ENCODE measurements at regions not wholly inside any gene's neighbourhood (a gene's known extent, or its start where the extent isn't known, plus 50 kb on each side); places are given as distances from the start of the nearest gene placed in this dataset.
"Not testable (repeated sequence)": the region's sequence is repeated elsewhere in the genome, so short reads cannot be mapped to it uniquely, and the experiment has no call there.

DNA sequence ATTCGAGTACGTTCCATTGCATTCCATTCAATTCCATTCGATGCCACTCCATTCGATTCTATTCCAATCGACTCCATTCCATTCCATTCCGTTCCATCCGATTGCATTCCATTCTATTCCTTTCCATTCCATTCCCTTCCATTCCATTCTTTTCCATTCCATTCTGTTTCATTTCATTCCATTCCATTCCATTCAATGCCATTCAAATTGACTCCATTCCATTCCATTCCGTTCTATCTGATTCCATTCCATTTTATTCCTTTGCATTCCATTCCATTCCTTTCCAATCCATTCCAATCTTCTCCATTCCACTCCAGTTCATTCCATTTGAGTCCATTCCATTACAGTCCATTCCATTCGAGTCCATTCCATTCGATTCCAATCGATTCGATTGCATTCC lies 2580.0 kb upstream of the TPTE start:
- TF ChIP-seq SRF (IDR thresholded peaks at IDR 0.05; ENCODE audit: low read depth, low read length); EZH2 (IDR thresholded peaks at IDR 0.05; ENCODE audit: low read depth, low read length, severe bottlenecking); TCF12 (IDR thresholded peaks at IDR 0.05; ENCODE audit: low read depth, low read length); TEAD4 (IDR thresholded peaks at IDR 0.05; ENCODE audit: low read depth, low read length); NANOG (IDR thresholded peaks at IDR 0.05; ENCODE audit: insufficient read depth, low read depth, low read length, poor library complexity, severe bottlenecking); POLR2A (IDR thresholded peaks at IDR 0.05; ENCODE audit: control extremely low read depth in 1 of 2, low read depth in 2 of 2, low read length in 2 of 2); EP300 (IDR thresholded peaks at IDR 0.05; ENCODE audit: borderline replicate concordance in 1 of 2, low read depth in 2 of 2, low read length in 2 of 2); RAD21 (IDR thresholded peaks at IDR 0.05 in 1 of 2, conservative IDR thresholded peaks at IDR 0.05 in 1 of 2; ENCODE audit: low read depth in 2 of 2, low read length in 2 of 2); SP2 (IDR thresholded peaks at IDR 0.05; ENCODE audit: low read length); EGR1 (IDR thresholded peaks at IDR 0.05; ENCODE audit: borderline replicate concordance, low read depth, low read length); KDM1A (IDR thresholded peaks at IDR 0.05; ENCODE audit: borderline replicate concordance, low read length): not testable (repeated sequence)
- TF ChIP-seq, protein P1, sequence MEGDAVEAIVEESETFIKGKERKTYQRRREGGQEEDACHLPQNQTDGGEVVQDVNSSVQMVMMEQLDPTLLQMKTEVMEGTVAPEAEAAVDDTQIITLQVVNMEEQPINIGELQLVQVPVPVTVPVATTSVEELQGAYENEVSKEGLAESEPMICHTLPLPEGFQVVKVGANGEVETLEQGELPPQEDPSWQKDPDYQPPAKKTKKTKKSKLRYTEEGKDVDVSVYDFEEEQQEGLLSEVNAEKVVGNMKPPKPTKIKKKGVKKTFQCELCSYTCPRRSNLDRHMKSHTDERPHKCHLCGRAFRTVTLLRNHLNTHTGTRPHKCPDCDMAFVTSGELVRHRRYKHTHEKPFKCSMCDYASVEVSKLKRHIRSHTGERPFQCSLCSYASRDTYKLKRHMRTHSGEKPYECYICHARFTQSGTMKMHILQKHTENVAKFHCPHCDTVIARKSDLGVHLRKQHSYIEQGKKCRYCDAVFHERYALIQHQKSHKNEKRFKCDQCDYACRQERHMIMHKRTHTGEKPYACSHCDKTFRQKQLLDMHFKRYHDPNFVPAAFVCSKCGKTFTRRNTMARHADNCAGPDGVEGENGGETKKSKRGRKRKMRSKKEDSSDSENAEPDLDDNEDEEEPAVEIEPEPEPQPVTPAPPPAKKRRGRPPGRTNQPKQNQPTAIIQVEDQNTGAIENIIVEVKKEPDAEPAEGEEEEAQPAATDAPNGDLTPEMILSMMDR (IDR thresholded peaks at IDR 0.05; ENCODE audit: control extremely low read depth in 1 of 3, insufficient read depth in 1 of 3, low read depth in 1 of 3, low read length in 3 of 3), result not testable (repeated sequence)
- TF ChIP-seq, protein P2, sequence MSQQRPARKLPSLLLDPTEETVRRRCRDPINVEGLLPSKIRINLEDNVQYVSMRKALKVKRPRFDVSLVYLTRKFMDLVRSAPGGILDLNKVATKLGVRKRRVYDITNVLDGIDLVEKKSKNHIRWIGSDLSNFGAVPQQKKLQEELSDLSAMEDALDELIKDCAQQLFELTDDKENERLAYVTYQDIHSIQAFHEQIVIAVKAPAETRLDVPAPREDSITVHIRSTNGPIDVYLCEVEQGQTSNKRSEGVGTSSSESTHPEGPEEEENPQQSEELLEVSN (IDR thresholded peaks at IDR 0.05), result not testable (repeated sequence)

Data from H1 (cell line).